ENCODE measurements at regions not wholly inside any gene's neighbourhood (a gene's known extent, or its start where the extent isn't known, plus 50 kb on each side); places are given as distances from the start of the nearest gene placed in this dataset.

GRCh38 chr1:87592156-87592555 lies 263.5 kb downstream of the LMO4 start (continued):
- TF ChIP-seq NFYA (IDR thresholded peaks at IDR 0.05; ENCODE audit: borderline replicate concordance, low read depth, low read length): no peak
- no peak for TF ChIP-seq E2F4 (IDR thresholded peaks at IDR 0.05; ENCODE audit: low read depth, low read length)
- no peak for TF ChIP-seq CBX3 (IDR thresholded peaks at IDR 0.05; ENCODE audit: borderline replicate concordance, low read depth)
- TF ChIP-seq REST (IDR thresholded peaks at IDR 0.05; ENCODE audit: low read depth, low read length): no peak
- no peak for TF ChIP-seq MEF2A (IDR thresholded peaks at IDR 0.05; ENCODE audit: insufficient read depth, low read depth, low read length)
- no peak for TF ChIP-seq ZNF274 (IDR thresholded peaks at IDR 0.05; ENCODE audit: insufficient read depth, insufficient read length)
- TF ChIP-seq MYC (IDR thresholded peaks at IDR 0.05; ENCODE audit: insufficient read depth, insufficient read length, insufficient replicate concordance, low read length, severe bottlenecking): no peak
- TF ChIP-seq NFXL1 (IDR thresholded peaks at IDR 0.05; ENCODE audit: borderline replicate concordance): no peak
- no peak for TF ChIP-seq YBX1 (IDR thresholded peaks at IDR 0.05)
- TF ChIP-seq CHD2 (IDR thresholded peaks at IDR 0.05; ENCODE audit: borderline replicate concordance, low read depth, low read length): no peak
- no peak for TF ChIP-seq BACH1 (IDR thresholded peaks at IDR 0.05; ENCODE audit: borderline replicate concordance)
- TF ChIP-seq IRF5 (IDR thresholded peaks at IDR 0.05; ENCODE audit: borderline replicate concordance): no peak
- TF ChIP-seq CBFB (IDR thresholded peaks at IDR 0.05; ENCODE audit: low read depth): no peak
- TF ChIP-seq POLR2AphosphoS2 (IDR thresholded peaks at IDR 0.05; ENCODE audit: low read depth, low read length): no peak
- TF ChIP-seq BCL3 (IDR thresholded peaks at IDR 0.05; ENCODE audit: borderline replicate concordance, insufficient read depth, low read depth, low read length, poor library complexity, severe bottlenecking): no peak
- no peak for TF ChIP-seq CUX1 (IDR thresholded peaks at IDR 0.05; ENCODE audit: insufficient replicate concordance, low read depth, low read length)

Data from GM12878 (cell line).